Activated T-cell treated with anti-CD3 and anti-CD28 coated beads, Interleukin-2, amount 50 U/mL, for 4 hours (primary cell): ENCODE measurements at regions not wholly inside any gene's neighbourhood (a gene's known extent, or its start where the extent isn't known, plus 50 kb on each side); places are given as distances from the start of the nearest gene placed in this dataset.

Experiments
- ATAC-seq, 2 donors: fragments of 200-7000 bp; cut with Tn5 transposase; one replicate each; pipeline ENCODE4 v1.10.0; 2021
- DNase-seq: peaks from one replicate; pipeline ENCODE4 v3.0.0-alpha.2; 2020
- H3K27me3 Mint-ChIP-seq: one replicate; pipeline ENCODE4 v1.8.0; 2021; ENCODE audit warnings: low read depth, mixed read lengths
- H3K36me3 Mint-ChIP-seq: one replicate; pipeline ENCODE4 v1.8.0; 2022; ENCODE audit warnings: mixed read lengths; ENCODE audit not compliant: insufficient read depth
- H3K4me1 Mint-ChIP-seq: one replicate; pipeline ENCODE4 v1.8.0; 2021; ENCODE audit warnings: low read depth, mixed read lengths
- H3K4me3 Mint-ChIP-seq: one replicate; pipeline ENCODE4 v1.8.0; 2021; ENCODE audit warnings: mild to moderate bottlenecking, moderate library complexity, mixed read lengths
- H3K9me3 Mint-ChIP-seq: one replicate; pipeline ENCODE4 v1.8.0; 2021; ENCODE audit warnings: mixed read lengths

- peaks cover 3% of the 10 kb centered on the region for H3K27me3 Mint-ChIP-seq
- DNase-seq (no peak), ATAC-seq (no peak)
- peaks cover 13% of the 10 kb centered on the region for H3K9me3 Mint-ChIP-seq
- no peak overlapping the region for H3K4me3 Mint-ChIP-seq
- H3K4me1 Mint-ChIP-seq: no peaks in the 10 kb centered on the region
- no peaks in the 10 kb centered on the region for H3K36me3 Mint-ChIP-seq
Measured at GRCh38 chr5:174159327-174160114, 114.0 kb downstream of the NSG2 start.

- ATAC-seq: no peak
- Mint-ChIP-seq H3K27me3 (peaks cover 3% of the 10 kb centered on the region), H3K36me3 (no peaks in the 10 kb centered on the region), H3K4me3 (no peak overlapping the region), H3K4me1 (no peaks in the 10 kb centered on the region), H3K9me3 (peaks cover 8% of the 10 kb centered on the region)
- no peak for DNase-seq
Measured at GRCh38 chr5:174165406-174165805, 119.9 kb downstream of the NSG2 start.

- no peak overlapping the region for H3K4me3 Mint-ChIP-seq
- no peaks in the 10 kb centered on the region for H3K4me1 Mint-ChIP-seq
- H3K9me3 Mint-ChIP-seq: peaks cover 8% of the 10 kb centered on the region
- DNase-seq (no peak), ATAC-seq (no peak)
- H3K36me3 Mint-ChIP-seq: no peaks in the 10 kb centered on the region
- peaks cover 3% of the 10 kb centered on the region for H3K27me3 Mint-ChIP-seq
Measured at GRCh38 chr5:174166231-174167079, 120.9 kb downstream of the NSG2 start.

GRCh38 chr5:174167080-174167910, 121.8 kb downstream of the NSG2 start:
- no peak for DNase-seq
- Mint-ChIP-seq H3K9me3 (peaks cover 8% of the 10 kb centered on the region), H3K27me3 (peaks cover 5% of the 10 kb centered on the region), H3K4me3 (no peak overlapping the region), H3K36me3 (no peaks in the 10 kb centered on the region), H3K4me1 (no peaks in the 10 kb centered on the region)
- ATAC-seq: peak in 1 of 2 donors; percentile 27

GRCh38 chr5:174172152-174172551, 126.6 kb downstream of the NSG2 start:
- H3K9me3 Mint-ChIP-seq: peaks cover 4% of the 10 kb centered on the region
- H3K4me1 Mint-ChIP-seq: no peaks in the 10 kb centered on the region
- no peaks in the 10 kb centered on the region for H3K36me3 Mint-ChIP-seq
- H3K4me3 Mint-ChIP-seq: no peak overlapping the region
- H3K27me3 Mint-ChIP-seq: peaks cover 7% of the 10 kb centered on the region
- ATAC-seq (no peak), DNase-seq (no peak)

GRCh38 chr5:174172566-174172965, 127.1 kb downstream of the NSG2 start:
- DNase-seq: no peak
- Mint-ChIP-seq H3K36me3 (no peaks in the 10 kb centered on the region), H3K4me3 (no peak overlapping the region), H3K27me3 (peaks cover 7% of the 10 kb centered on the region), H3K4me1 (no peaks in the 10 kb centered on the region), H3K9me3 (peaks cover 4% of the 10 kb centered on the region)
- ATAC-seq: no peak

GRCh38 chr5:174173766-174174165, 128.3 kb downstream of the NSG2 start:
- Mint-ChIP-seq H3K4me3 (no peak overlapping the region), H3K9me3 (peaks cover 4% of the 10 kb centered on the region), H3K36me3 (no peaks in the 10 kb centered on the region), H3K27me3 (peaks cover 7% of the 10 kb centered on the region), H3K4me1 (no peaks in the 10 kb centered on the region)
- DNase-seq: no peak
- no peak for ATAC-seq

GRCh38 chr5:174175716-174176268, 130.3 kb downstream of the NSG2 start:
- ATAC-seq: no peak
- Mint-ChIP-seq H3K4me1 (no peaks in the 10 kb centered on the region), H3K9me3 (no peaks in the 10 kb centered on the region), H3K27me3 (peaks cover 7% of the 10 kb centered on the region), H3K4me3 (no peak overlapping the region), H3K36me3 (no peaks in the 10 kb centered on the region)
- no peak for DNase-seq

- Mint-ChIP-seq H3K9me3 (no peaks in the 10 kb centered on the region), H3K4me3 (no peak overlapping the region), H3K27me3 (peaks cover 7% of the 10 kb centered on the region), H3K4me1 (no peaks in the 10 kb centered on the region), H3K36me3 (no peaks in the 10 kb centered on the region)
- ATAC-seq (no peak), DNase-seq (no peak)
Measured at GRCh38 chr5:174176511-174176910, 131.0 kb downstream of the NSG2 start.

GRCh38 chr5:174177531-174177930, 132.0 kb downstream of the NSG2 start:
- H3K4me1 Mint-ChIP-seq: no peaks in the 10 kb centered on the region
- DNase-seq (no peak), ATAC-seq (no peak)
- H3K4me3 Mint-ChIP-seq: no peak overlapping the region
- peaks cover 4% of the 10 kb centered on the region for H3K27me3 Mint-ChIP-seq
- no peaks in the 10 kb centered on the region for H3K9me3 Mint-ChIP-seq
- no peaks in the 10 kb centered on the region for H3K36me3 Mint-ChIP-seq

GRCh38 chr5:174177976-174178605, 132.6 kb downstream of the NSG2 start:
- ATAC-seq (no peak), DNase-seq (no peak)
- no peaks in the 10 kb centered on the region for H3K36me3 Mint-ChIP-seq
- H3K27me3 Mint-ChIP-seq: peaks cover 4% of the 10 kb centered on the region
- H3K9me3 Mint-ChIP-seq: no peaks in the 10 kb centered on the region
- no peak overlapping the region for H3K4me3 Mint-ChIP-seq
- H3K4me1 Mint-ChIP-seq: no peaks in the 10 kb centered on the region

GRCh38 chr5:174180639-174181038, 135.1 kb downstream of the NSG2 start:
- Mint-ChIP-seq H3K36me3 (no peaks in the 10 kb centered on the region), H3K9me3 (no peaks in the 10 kb centered on the region), H3K4me1 (no peaks in the 10 kb centered on the region), H3K27me3 (peaks cover 3% of the 10 kb centered on the region), H3K4me3 (no peak overlapping the region)
- no peak for ATAC-seq
- DNase-seq: no peak

- Mint-ChIP-seq H3K9me3 (no peaks in the 10 kb centered on the region), H3K36me3 (no peaks in the 10 kb centered on the region), H3K4me1 (no peaks in the 10 kb centered on the region), H3K4me3 (no peak overlapping the region), H3K27me3 (peaks cover 4% of the 10 kb centered on the region)
- ATAC-seq (no peak), DNase-seq (no peak)
Measured at GRCh38 chr5:174182111-174182510, 136.6 kb downstream of the NSG2 start.

- no peak overlapping the region for H3K4me3 Mint-ChIP-seq
- DNase-seq: no peak
- no peak for ATAC-seq
- peaks cover 5% of the 10 kb centered on the region for H3K27me3 Mint-ChIP-seq
- no peaks in the 10 kb centered on the region for H3K36me3 Mint-ChIP-seq
- H3K4me1 Mint-ChIP-seq: no peaks in the 10 kb centered on the region
- H3K9me3 Mint-ChIP-seq: no peaks in the 10 kb centered on the region
Measured at GRCh38 chr5:174183701-174184100, 138.2 kb downstream of the NSG2 start.
